Iris pigment epithelial cell (primary cell): ENCODE measurements at regions not wholly inside any gene's neighbourhood (a gene's known extent, or its start where the extent isn't known, plus 50 kb on each side); places are given as distances from the start of the nearest gene placed in this dataset.

Source experiments
- DNase-seq: peaks from one replicate; pipeline ENCODE4 v3.0.0-alpha.2; 2011; ENCODE audit warnings: low read depth

GRCh38 chr18:37946324-37946723, 380.7 kb upstream of the CELF4 start:
- no peak for DNase-seq

- no peak for DNase-seq
Measured at GRCh38 chr18:37944700-37945270, 379.2 kb upstream of the CELF4 start.

- no peak for DNase-seq
Measured at GRCh38 chr18:37937287-37937686, 371.7 kb upstream of the CELF4 start.

- DNase-seq: no peak
Measured at GRCh38 chr18:37935086-37935485, 369.5 kb upstream of the CELF4 start.

- DNase-seq: no peak
Measured at GRCh38 chr18:37930640-37931039, 365.0 kb upstream of the CELF4 start.

GRCh38 chr18:37922162-37922561, 356.6 kb upstream of the CELF4 start:
- no peak for DNase-seq

GRCh38 chr18:37920865-37921264, 355.3 kb upstream of the CELF4 start:
- no peak for DNase-seq

GRCh38 chr18:37913051-37913450, 347.5 kb upstream of the CELF4 start:
- DNase-seq: no peak

- DNase-seq: no peak
Measured at GRCh38 chr18:37902344-37902743, 336.7 kb upstream of the CELF4 start.

GRCh38 chr18:37900326-37900725, 334.7 kb upstream of the CELF4 start:
- DNase-seq: no peak

GRCh38 chr18:37889963-37890362, 324.4 kb upstream of the CELF4 start:
- DNase-seq: no peak

- DNase-seq: no peak
Measured at GRCh38 chr18:37874721-37875120, 309.1 kb upstream of the CELF4 start.

GRCh38 chr18:37873416-37873815, 307.8 kb upstream of the CELF4 start:
- DNase-seq: no peak

GRCh38 chr18:37872562-37872961, 307.0 kb upstream of the CELF4 start:
- DNase-seq: no peak

GRCh38 chr18:37871561-37871960, 306.0 kb upstream of the CELF4 start:
- no peak for DNase-seq

GRCh38 chr18:37869051-37869450, 303.5 kb upstream of the CELF4 start:
- DNase-seq: no peak

- no peak for DNase-seq
Measured at GRCh38 chr18:37864122-37864521, 298.5 kb upstream of the CELF4 start.

GRCh38 chr18:37861981-37862380, 296.4 kb upstream of the CELF4 start:
- DNase-seq: no peak

- no peak for DNase-seq
Measured at GRCh38 chr18:37854396-37854795, 288.8 kb upstream of the CELF4 start.

GRCh38 chr18:37853706-37854105, 288.1 kb upstream of the CELF4 start:
- no peak for DNase-seq

- DNase-seq: no peak
Measured at GRCh38 chr18:37852464-37852863, 286.9 kb upstream of the CELF4 start.

- no peak for DNase-seq
Measured at GRCh38 chr18:37847544-37847943, 281.9 kb upstream of the CELF4 start.

GRCh38 chr18:37846996-37847395, 281.4 kb upstream of the CELF4 start:
- no peak for DNase-seq

GRCh38 chr18:37845498-37845897, 279.9 kb upstream of the CELF4 start:
- no peak for DNase-seq
